ENCODE measurements at regions not wholly inside any gene's neighbourhood (a gene's known extent, or its start where the extent isn't known, plus 50 kb on each side); places are given as distances from the start of the nearest gene placed in this dataset.

DNA sequence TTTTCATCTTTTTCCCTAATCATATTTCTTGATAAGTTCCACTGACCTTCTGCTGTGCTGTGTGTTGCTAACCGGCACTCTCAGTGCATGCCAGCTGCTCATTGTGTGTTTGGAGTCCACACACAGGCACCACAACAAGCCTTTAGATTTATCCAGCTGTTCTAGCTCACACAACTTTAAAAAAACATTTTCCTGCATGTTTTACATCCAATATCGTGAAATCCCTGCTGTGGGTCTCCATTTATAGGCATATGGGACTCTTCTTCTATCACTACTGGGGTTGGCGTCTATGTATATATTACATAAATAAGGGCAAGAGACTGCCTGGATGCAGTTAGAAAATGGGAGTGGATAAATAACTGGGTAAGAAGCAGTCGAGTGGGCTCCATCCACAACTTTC, 183.6 kb upstream of the ADARB2 start:
- TF ChIP-seq, protein P1, sequence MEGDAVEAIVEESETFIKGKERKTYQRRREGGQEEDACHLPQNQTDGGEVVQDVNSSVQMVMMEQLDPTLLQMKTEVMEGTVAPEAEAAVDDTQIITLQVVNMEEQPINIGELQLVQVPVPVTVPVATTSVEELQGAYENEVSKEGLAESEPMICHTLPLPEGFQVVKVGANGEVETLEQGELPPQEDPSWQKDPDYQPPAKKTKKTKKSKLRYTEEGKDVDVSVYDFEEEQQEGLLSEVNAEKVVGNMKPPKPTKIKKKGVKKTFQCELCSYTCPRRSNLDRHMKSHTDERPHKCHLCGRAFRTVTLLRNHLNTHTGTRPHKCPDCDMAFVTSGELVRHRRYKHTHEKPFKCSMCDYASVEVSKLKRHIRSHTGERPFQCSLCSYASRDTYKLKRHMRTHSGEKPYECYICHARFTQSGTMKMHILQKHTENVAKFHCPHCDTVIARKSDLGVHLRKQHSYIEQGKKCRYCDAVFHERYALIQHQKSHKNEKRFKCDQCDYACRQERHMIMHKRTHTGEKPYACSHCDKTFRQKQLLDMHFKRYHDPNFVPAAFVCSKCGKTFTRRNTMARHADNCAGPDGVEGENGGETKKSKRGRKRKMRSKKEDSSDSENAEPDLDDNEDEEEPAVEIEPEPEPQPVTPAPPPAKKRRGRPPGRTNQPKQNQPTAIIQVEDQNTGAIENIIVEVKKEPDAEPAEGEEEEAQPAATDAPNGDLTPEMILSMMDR (IDR thresholded peaks at IDR 0.05), result no peak
- TF ChIP-seq POLR2A (IDR thresholded peaks at IDR 0.05), result no peak

Measured in suprapubic skin (tissue), 3 donors.